AG04450 (cell line): ENCODE measurements at regions not wholly inside any gene's neighbourhood (a gene's known extent, or its start where the extent isn't known, plus 50 kb on each side); places are given as distances from the start of the nearest gene placed in this dataset.

Experiments used
- CTCF ChIA-PET: fragments of 300-600, 350-600 bp; formaldehyde crosslinking; extraction: SDS; loops from one replicate; lab custom pipeline; 2022; ENCODE audit warnings: antibody characterized with exemption, inconsistent platforms; lab: Charles Lee
- POLR2A ChIA-PET: fragments of 350-600 bp; formaldehyde crosslinking; extraction: SDS; loops from one replicate; lab custom pipeline; 2021; ENCODE audit warnings: antibody characterized with exemption, inconsistent platforms; lab: Yijun Ruan, JAX
- DNase-seq: peaks from one replicate; pipeline ENCODE4 v3.0.0-alpha.2; 2011; ENCODE audit warnings: low read depth, low spot score
- H3K27ac ChIP-seq: one replicate; pipeline ENCODE4 v1.5.1; 2012; ENCODE audit warnings: low read depth, low read length, control low read depth
- H3K27me3 ChIP-seq: one replicate; pipeline ENCODE4 v1.6.0; 2012; ENCODE audit warnings: low read length; ENCODE audit not compliant: control insufficient read depth, insufficient read depth
- H3K4me3 ChIP-seq: 2 replicates; pipeline ENCODE4 v1.5.1; 2011; ENCODE audit warnings: mild to moderate bottlenecking, low read depth, low read length, control low read depth
- H3K9me3 ChIP-seq: 2 replicates; pipeline ENCODE4 v1.5.1; 2012; ENCODE audit warnings: low read length; ENCODE audit not compliant: control insufficient read depth, insufficient read depth
- TF ChIP-seq, protein P1 (sequence below): IDR thresholded peaks from 2 replicates; pipeline ENCODE4 v1.5.1; 2011; ENCODE audit warnings: low read depth, low read length, control low read depth, inconsistent platforms

DNA sequence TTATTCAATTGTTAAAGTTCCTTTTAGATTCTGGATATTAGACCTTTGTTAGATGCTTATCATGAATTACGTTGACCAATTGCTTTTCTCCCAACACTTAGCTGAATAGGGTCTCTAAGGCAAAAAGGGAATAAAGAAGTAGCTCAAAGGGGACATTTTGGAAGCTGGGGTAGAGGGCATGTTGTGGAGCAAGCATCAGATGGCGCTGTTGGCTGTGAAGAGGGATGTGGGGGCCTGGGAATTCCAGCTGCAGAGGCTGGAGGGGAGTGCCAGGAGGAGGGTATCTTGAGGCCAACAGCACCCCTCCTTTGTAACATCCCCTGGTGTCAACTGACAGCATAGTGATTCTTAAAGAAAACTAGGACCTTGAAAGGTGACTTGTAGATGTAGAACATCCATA lies 198.2 kb downstream of the ADCYAP1 start:
- Histone ChIP-seq H3K27me3 (no peaks in the 10 kb centered on the region), H3K9me3 (peaks cover 10% of the 10 kb centered on the region), H3K4me3 (no peak overlapping the region), H3K27ac (no peak overlapping the region)
- TF ChIP-seq, protein P1, sequence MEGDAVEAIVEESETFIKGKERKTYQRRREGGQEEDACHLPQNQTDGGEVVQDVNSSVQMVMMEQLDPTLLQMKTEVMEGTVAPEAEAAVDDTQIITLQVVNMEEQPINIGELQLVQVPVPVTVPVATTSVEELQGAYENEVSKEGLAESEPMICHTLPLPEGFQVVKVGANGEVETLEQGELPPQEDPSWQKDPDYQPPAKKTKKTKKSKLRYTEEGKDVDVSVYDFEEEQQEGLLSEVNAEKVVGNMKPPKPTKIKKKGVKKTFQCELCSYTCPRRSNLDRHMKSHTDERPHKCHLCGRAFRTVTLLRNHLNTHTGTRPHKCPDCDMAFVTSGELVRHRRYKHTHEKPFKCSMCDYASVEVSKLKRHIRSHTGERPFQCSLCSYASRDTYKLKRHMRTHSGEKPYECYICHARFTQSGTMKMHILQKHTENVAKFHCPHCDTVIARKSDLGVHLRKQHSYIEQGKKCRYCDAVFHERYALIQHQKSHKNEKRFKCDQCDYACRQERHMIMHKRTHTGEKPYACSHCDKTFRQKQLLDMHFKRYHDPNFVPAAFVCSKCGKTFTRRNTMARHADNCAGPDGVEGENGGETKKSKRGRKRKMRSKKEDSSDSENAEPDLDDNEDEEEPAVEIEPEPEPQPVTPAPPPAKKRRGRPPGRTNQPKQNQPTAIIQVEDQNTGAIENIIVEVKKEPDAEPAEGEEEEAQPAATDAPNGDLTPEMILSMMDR = no peak
- DNase-seq = no peak
- POLR2A ChIA-PET = no interaction called here
- CTCF ChIA-PET = no interaction called here

DNA sequence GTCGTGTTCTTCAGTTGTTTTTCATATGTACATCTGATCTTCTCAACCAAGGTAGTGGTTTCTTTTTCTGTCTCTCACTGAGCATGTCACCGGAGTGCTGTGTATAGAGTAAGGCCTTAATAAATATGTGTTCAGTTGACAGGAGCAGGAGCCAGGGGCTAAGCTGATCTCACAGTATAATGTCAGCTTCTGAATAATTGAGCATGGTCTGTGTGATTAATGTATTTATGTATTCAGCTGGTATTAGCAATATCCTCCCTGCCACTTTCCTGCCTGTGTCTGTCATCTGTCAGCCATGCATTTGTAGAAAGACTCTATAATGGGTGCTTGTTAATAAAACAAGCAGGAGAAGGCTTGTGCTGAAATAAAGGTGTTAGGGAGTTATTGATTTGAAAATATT lies 198.9 kb downstream of the ADCYAP1 start:
- no peak for DNase-seq
- no peak overlapping the region for H3K4me3 ChIP-seq
- ChIA-PET CTCF (no interaction called here), POLR2A (no interaction called here)
- TF ChIP-seq, protein P1 = no peak
- H3K27me3 ChIP-seq = no peaks in the 10 kb centered on the region
- H3K27ac ChIP-seq = no peak overlapping the region
- H3K9me3 ChIP-seq = peaks cover 3% of the 10 kb centered on the region

DNA sequence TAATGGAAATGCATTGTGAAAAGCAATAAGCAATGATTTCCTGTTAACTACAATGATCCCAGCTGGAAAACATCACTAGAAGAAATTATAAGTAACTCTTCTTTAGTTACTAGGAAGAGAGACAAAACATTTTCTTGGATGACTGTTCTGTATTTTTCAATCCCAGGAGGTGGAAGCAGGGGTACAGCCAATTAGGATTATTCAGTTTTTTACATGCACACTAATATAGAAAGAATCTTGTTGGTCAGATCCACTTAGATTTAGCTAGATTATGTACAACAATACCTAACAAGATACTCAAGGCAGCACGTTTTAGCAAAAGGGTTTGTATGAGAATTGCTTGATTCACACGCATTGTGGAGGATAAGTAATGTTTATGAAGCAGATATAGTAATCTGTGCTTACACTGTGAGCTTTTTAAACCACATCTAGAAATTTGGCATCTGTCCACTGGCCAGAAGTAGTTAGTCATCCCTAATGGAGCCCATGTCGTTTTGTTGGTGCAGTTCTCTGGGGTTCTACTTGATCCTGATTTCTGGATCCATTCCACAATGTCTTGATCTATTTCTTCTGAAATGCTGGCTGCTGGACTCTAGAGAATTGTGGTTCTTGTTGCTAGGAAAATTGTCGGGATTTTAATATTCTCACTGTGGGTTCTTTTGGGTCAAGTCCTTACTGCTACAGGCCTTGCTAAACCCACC lies 199.7 kb downstream of the ADCYAP1 start:
- Histone ChIP-seq H3K4me3 (no peak overlapping the region), H3K27ac (no peak overlapping the region), H3K9me3 (peaks cover 3% of the 10 kb centered on the region; the same call in 1 of the 2 replicates), H3K27me3 (no peaks in the 10 kb centered on the region)
- ChIA-PET POLR2A (no interaction called here), CTCF (no interaction called here)
- no peak for DNase-seq
- TF ChIP-seq, protein P1 = no peak

DNA sequence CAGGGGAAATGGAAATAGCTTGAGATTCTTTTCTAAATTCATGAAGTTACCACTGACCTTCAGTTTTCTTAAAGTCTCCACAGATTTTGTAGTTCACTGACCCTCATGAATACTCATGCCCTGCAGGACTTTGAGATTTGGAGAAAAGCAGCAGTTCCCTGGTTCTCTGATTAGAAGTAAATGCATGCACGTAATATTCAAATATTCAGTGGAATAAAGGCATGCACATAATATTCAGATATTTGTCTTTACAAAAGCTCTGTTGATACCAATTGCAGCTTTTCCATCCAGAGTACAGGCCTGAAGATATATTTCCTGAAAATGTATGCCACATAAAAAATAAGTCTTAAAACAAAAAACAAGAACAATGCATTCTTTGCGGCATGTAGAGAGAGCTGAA lies 219.8 kb downstream of the ADCYAP1 start:
- CTCF ChIA-PET = no interaction called here
- H3K9me3 ChIP-seq = no peaks in the 10 kb centered on the region; the same call in 1 of the 2 replicates
- POLR2A ChIA-PET = no interaction called here
- no peak for DNase-seq
- TF ChIP-seq, protein P1 = no peak
- no peaks in the 10 kb centered on the region for H3K27me3 ChIP-seq
- no peak overlapping the region for H3K4me3 ChIP-seq
- no peak overlapping the region for H3K27ac ChIP-seq

DNA sequence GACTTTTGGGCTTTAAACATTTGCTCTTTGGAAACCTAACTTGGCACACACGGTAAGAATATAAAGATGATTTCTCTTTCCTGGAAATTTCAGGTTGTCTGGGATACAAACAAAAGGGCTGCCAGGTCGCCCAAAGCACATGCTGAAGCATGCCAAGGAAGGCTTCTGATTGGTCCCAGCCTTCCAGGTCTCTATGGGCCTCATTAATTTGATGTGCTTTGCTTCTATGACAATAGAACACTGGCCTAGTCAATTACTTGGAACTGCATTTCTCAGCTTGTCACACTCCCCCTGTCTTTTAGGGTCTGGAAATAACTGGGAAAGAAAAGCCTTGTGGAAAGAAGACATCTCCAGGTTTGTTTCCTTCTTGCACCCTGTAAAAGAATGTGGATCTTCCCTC lies 228.9 kb downstream of the ADCYAP1 start:
- POLR2A ChIA-PET = no interaction called here
- H3K9me3 ChIP-seq = peaks cover 9% of the 10 kb centered on the region; the same call in 1 of the 2 replicates
- CTCF ChIA-PET = no interaction called here

More for the DNA sequence above, 228.9 kb downstream of the ADCYAP1 start:
- TF ChIP-seq, protein P1 = no peak
- Histone ChIP-seq H3K27me3 (no peaks in the 10 kb centered on the region), H3K27ac (no peak overlapping the region), H3K4me3 (no peak overlapping the region)
- DNase-seq = no peak
